Skeletal muscle satellite cell (primary cell): ENCODE measurements at regions not wholly inside any gene's neighbourhood (a gene's known extent, or its start where the extent isn't known, plus 50 kb on each side); places are given as distances from the start of the nearest gene placed in this dataset.

ENCODE experiments used
- H3K27me3 ChIP-seq: 2 replicates; pipeline ENCODE4 v1.7.0; 2013; ENCODE audit warnings: low read length; ENCODE audit not compliant: control insufficient read depth, insufficient read depth
- H3K36me3 ChIP-seq: 2 replicates; pipeline ENCODE4 v1.7.0; 2013; ENCODE audit warnings: mild to moderate bottlenecking, control low read depth, low read length; ENCODE audit not compliant: insufficient read depth
- H3K4me1 ChIP-seq: 2 replicates; pipeline ENCODE4 v1.7.0; 2013; ENCODE audit warnings: low read length; ENCODE audit not compliant: control insufficient read depth, insufficient read depth
- H3K4me2 ChIP-seq: 2 replicates; pipeline ENCODE4 v1.7.0; 2013; ENCODE audit warnings: mild to moderate bottlenecking, low read length
- H3K4me3 ChIP-seq: 2 replicates; pipeline ENCODE4 v1.7.0; 2013; ENCODE audit warnings: low read length
- H3K9ac ChIP-seq: 2 replicates; pipeline ENCODE4 v1.7.0; 2013; ENCODE audit warnings: mild to moderate bottlenecking, low read depth, low read length, moderate library complexity
- H3K9me3 ChIP-seq: replicated peaks from 2 replicates; pipeline ENCODE4 v1.7.0; 2013; ENCODE audit warnings: mild to moderate bottlenecking, control low read depth, low read length

DNA sequence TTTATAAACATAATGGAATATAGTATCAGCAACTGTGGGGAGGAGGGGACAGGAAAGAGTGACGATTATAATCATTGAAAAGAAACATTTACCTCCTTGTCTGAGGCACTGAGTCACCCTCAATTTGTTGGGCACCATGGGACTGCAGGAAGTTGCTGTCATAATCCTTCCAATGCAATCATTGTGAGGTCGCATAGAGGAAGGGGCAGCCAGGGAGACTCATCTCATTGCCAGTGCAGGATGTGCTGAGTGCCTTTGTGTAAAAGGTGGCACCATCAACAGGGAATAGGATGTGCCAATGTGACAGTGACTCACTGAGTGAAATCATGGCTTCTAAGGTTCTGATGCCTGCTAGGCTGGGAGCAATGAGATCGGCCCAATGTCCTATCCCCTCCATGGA is 300.4 kb upstream of the ADAMTS9 start:
- Histone ChIP-seq H3K27me3 (no peaks in the 10 kb centered on the region), H3K9me3 (no peaks in the 10 kb centered on the region), H3K4me1 (peaks cover 12% of the 10 kb centered on the region), H3K4me3 (no peak overlapping the region), H3K9ac (no peak overlapping the region), H3K36me3 (no peaks in the 10 kb centered on the region), H3K4me2 (no peak overlapping the region)

DNA sequence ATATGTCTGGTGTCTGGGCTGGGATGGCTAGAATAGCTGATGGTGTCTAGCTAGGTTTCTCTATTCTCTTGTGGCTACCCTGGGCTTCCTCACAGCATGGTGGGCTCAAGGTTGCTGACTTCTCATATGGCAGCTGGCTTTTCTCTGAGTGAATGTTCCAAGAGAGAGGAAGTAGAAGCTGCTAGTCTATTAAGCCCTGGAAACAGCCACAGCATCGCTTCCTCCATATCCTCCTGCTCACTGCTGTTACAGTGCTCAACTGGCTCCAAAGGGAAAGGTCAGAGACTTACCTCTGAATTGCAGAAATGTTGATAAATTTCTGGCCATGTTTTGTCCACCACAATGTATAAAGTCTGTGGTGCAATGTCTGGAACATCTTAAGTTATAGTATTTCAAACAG is 299.9 kb upstream of the ADAMTS9 start:
- Histone ChIP-seq H3K4me2 (no peak overlapping the region), H3K36me3 (no peaks in the 10 kb centered on the region), H3K4me3 (no peak overlapping the region), H3K9me3 (no peaks in the 10 kb centered on the region), H3K9ac (no peak overlapping the region), H3K4me1 (peaks cover 12% of the 10 kb centered on the region), H3K27me3 (no peaks in the 10 kb centered on the region)

DNA sequence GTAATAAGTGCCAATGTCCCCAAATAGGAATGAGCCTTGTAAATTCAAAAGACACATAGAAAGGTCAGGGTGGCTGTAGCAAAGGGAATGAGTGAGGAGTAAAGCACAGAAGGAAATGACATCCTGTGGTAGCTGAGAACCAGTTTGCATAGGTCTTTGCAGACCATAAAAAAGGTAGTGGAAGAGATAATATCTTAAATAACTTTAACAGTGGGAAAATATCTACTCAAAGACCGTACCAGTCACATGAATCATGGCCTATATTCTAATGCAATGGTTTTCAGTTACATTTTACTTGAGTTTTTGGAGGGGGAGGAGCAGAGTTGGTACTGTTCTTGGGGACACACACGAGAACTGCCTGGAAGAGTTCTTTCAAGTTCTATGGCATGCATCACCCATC is 297.3 kb upstream of the ADAMTS9 start:
- no peaks in the 10 kb centered on the region for H3K36me3 ChIP-seq
- no peak overlapping the region for H3K9ac ChIP-seq
- H3K4me1 ChIP-seq = peaks cover 7% of the 10 kb centered on the region
- H3K4me3 ChIP-seq = no peak overlapping the region
- no peaks in the 10 kb centered on the region for H3K27me3 ChIP-seq
- no peak overlapping the region for H3K4me2 ChIP-seq
- no peaks in the 10 kb centered on the region for H3K9me3 ChIP-seq

DNA sequence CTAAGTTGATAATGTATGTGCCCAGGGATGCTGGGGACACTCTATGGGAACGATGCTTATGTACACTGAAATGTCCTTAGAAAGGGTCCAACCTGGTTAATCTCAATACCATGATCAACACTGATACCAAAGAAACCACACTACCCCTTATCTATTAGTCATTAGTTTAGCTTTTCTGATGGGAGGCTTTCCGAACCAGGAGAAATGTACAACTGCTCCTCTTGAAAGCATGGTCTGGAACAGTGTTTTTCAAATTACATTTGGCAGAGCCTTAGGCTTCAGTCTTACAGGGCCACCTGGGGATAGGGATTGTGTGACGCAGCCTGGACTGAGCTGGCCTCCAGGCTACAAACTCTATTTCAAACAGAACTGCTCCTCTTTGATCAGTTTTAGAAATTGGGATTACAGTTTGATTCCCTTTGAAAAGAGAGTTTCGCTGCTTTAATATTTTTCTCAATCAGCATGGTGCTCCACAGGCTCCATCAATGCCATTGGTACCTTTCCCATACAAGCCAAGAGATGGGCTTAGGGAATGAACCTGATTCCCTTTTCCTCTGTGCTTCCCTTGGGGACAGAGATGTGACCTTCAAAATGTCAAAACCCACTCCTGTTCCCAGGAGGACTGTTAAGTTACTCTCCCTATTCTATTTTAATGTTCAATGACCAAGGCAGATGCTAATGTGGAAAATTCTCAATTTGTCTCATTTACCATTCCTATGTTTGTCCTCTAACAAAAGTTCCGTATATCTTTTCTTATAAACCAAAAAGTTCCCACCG is 296.0 kb upstream of the ADAMTS9 start:
- H3K36me3 ChIP-seq = no peaks in the 10 kb centered on the region
- H3K4me1 ChIP-seq = peaks cover 7% of the 10 kb centered on the region
- no peaks in the 10 kb centered on the region for H3K27me3 ChIP-seq

DNA sequence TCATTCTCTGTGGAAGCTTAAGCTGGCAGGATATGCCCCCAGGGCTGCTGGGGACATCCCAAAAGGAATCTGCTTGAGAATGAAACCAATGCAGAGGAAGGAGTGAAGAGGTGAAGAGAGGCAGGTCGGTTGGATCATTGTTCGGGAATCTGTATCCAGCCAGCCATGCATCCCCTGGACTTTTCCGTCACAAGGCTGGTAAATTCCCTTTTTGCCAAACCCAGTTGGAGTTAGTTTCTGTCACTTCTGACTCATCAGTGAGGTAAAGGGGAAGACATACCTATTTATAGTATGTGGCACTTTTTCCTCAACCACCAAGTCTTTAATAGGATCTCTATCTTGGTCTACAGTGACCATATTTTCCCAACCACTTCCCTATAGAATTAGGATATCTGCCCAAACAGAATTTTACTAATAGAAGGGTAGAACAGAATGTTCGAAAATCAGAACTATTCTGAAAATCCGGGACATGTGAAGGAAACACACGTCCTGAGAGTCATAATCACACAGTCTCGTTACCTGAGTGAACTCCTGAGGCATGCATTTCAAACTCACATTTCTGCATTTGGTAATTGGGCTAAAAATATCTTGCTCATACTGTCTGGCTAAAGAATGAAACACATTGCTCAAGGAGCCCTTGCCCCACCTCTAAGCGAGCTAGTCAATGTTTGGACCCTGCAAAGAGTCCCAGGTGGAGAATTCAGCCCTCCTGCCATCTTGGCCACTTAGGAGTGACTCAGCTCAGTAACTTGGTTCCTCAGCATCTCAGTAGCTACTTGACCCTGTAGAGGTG is 289.7 kb upstream of the ADAMTS9 start:
- H3K36me3 ChIP-seq = no peaks in the 10 kb centered on the region

More for the DNA sequence above, 296.0 kb upstream of the ADAMTS9 start:
- no peak overlapping the region for H3K4me3 ChIP-seq
- no peak overlapping the region for H3K9ac ChIP-seq
- H3K9me3 ChIP-seq = no peaks in the 10 kb centered on the region
- H3K4me2 ChIP-seq = no peak overlapping the region

DNA sequence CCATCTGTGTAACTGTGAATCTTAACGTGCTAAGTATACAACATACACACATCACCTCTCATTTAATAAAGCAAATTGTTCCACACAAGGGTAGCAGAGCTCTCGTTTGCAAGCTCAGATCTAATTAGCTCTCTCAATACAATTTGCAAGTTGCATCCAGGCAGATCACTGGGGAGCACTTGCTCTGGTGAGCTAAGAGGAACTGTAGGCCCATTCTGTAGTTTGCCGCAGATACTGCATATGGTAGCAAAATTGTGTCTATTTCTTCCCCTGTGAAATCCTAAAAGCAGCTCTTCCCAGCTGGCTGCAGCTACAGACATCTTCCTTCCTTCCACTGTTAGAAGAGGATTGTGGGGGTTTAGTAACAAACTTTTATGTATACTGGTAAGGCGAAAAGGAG is 288.7 kb upstream of the ADAMTS9 start:
- H3K9ac ChIP-seq = no peak overlapping the region
- no peak overlapping the region for H3K4me3 ChIP-seq
- no peak overlapping the region for H3K4me2 ChIP-seq
- H3K4me1 ChIP-seq = no peaks in the 10 kb centered on the region
- H3K36me3 ChIP-seq = no peaks in the 10 kb centered on the region
- H3K27me3 ChIP-seq = no peaks in the 10 kb centered on the region
- no peaks in the 10 kb centered on the region for H3K9me3 ChIP-seq

More for the DNA sequence above, 289.7 kb upstream of the ADAMTS9 start:
- Histone ChIP-seq H3K4me3 (no peak overlapping the region), H3K9ac (no peak overlapping the region), H3K4me1 (no peaks in the 10 kb centered on the region), H3K9me3 (no peaks in the 10 kb centered on the region), H3K27me3 (no peaks in the 10 kb centered on the region), H3K4me2 (no peak overlapping the region)

DNA sequence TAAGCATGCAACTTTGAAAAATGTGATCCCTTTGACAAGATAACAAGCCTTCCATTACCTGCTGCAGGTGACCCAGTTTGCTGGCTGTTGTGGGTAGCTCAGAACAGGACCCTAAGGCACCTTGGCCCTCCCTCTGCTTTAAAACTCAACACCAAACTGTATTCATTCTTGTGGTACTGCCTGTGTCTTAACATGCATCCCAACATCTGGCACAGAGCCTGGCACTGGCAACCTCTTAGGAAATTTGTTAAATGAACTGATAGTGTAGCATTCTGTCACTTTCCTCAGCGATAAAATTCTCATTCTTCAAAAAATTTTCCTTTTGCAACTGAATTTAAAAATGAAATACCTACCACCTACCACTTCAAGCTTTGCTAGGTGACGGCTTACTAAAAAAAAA is 287.3 kb upstream of the ADAMTS9 start:
- Histone ChIP-seq H3K4me2 (no peak overlapping the region), H3K27me3 (no peaks in the 10 kb centered on the region), H3K9ac (no peak overlapping the region), H3K4me1 (no peaks in the 10 kb centered on the region), H3K9me3 (no peaks in the 10 kb centered on the region), H3K36me3 (no peaks in the 10 kb centered on the region), H3K4me3 (no peak overlapping the region)

DNA sequence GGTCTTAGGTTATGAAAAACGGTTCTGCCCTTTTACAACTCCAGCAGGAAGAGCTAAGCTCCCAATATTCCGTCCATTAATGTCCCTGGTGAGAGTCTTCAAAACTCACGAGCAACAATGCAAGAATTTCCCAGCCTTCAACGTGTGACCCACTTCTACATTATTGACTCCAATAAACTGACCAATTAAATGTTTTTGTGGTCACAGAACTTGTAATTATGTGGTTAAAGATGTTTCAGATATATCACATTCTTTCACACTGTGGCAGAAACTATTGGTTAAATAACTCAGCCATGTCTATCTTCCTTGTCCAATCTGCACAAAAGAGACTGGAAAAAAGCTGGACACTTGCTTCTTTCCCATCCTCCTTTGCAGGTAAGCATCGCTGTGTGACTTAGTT is 286.6 kb upstream of the ADAMTS9 start:
- Histone ChIP-seq H3K9me3 (no peaks in the 10 kb centered on the region), H3K4me1 (no peaks in the 10 kb centered on the region), H3K4me2 (no peak overlapping the region), H3K27me3 (no peaks in the 10 kb centered on the region), H3K36me3 (no peaks in the 10 kb centered on the region), H3K9ac (no peak overlapping the region), H3K4me3 (no peak overlapping the region)

DNA sequence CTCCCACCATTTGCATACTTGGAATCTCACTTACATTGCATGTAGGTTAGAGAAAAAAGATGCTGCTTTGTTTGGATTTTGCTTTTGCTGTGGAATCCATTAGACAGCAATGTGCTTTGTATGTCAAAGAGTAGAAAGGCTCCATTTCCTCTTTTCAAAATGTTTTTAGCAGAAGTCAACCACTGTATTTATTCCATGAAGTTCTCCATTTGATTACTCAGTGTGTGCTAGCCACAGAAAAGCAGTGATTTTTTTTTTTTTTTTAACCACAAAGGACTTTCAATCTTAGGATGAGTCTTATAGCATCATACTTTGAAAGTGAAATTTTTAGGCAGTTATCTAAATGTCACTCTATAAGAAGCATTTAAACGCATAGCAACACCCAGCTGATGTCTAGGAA is 285.0 kb upstream of the ADAMTS9 start:
- Histone ChIP-seq H3K9ac (no peak overlapping the region), H3K36me3 (no peaks in the 10 kb centered on the region), H3K4me2 (no peak overlapping the region), H3K27me3 (no peaks in the 10 kb centered on the region), H3K4me3 (no peak overlapping the region), H3K9me3 (no peaks in the 10 kb centered on the region), H3K4me1 (no peaks in the 10 kb centered on the region)

DNA sequence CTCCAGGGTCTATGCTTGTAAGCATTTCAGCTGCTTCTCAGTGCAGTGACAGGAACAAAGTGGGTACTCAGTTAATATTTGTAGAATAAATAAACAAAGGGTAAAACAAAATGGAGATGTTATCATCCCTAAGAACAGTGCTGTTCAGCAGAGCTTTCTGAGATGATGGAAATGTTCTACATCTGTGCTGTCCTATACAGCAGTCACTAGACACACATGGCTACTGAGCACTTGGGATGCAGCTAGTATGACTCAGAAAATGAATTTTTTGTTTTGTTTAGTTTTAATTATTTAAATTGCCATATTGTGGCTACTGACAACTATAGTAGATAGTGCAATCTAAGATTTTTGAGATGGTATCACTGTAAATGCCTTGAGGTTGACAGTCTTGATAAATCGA is 283.8 kb upstream of the ADAMTS9 start:
- no peak overlapping the region for H3K4me3 ChIP-seq
- H3K4me2 ChIP-seq = no peak overlapping the region
- H3K27me3 ChIP-seq = no peaks in the 10 kb centered on the region
- no peak overlapping the region for H3K9ac ChIP-seq
- H3K4me1 ChIP-seq = no peaks in the 10 kb centered on the region
- no peaks in the 10 kb centered on the region for H3K9me3 ChIP-seq
- no peaks in the 10 kb centered on the region for H3K36me3 ChIP-seq

DNA sequence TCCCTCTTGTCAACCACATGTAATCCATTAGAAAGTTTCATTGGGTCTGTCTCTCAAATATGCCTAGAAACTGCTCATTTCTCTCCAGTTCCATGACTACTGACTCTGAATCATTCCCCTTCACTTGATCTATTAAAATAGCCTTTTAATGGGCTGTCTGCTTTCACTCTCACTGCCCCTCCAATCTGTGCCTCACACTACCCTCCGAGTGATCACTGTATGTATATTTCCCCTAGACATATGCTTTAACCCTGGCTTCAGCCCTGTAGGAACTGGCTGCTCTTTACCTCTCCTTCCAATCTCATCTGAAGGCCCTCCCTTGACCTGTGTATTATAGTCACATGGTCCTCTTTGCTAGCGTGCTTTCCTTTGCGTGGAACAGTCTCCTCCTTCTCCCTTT is 282.8 kb upstream of the ADAMTS9 start:
- Histone ChIP-seq H3K4me2 (no peak overlapping the region), H3K9me3 (no peaks in the 10 kb centered on the region), H3K36me3 (no peaks in the 10 kb centered on the region), H3K9ac (no peak overlapping the region), H3K4me3 (no peak overlapping the region), H3K4me1 (no peaks in the 10 kb centered on the region), H3K27me3 (no peaks in the 10 kb centered on the region)

DNA sequence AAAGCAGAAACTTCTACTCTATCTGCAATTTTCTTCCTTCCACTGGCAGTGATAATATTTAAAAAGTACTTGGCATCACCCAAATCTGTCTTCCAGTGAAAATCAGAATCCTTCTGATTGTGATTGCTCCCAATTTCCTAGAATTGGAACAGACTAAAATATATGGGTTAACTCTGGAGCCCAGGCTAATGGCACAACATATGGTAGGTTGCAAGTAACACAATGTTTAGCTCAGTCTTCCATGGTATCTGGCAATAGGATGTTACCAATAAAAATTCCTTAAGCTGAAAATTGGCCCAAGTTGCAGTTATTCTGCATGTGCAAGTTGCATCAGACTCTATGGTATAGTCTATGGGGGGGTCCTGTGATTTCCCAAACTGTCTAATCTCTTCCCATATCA is 273.5 kb upstream of the ADAMTS9 start:
- H3K4me2 ChIP-seq = no peak overlapping the region
- no peak overlapping the region for H3K4me3 ChIP-seq
- no peaks in the 10 kb centered on the region for H3K36me3 ChIP-seq
- H3K9me3 ChIP-seq = no peaks in the 10 kb centered on the region
- peaks cover 6% of the 10 kb centered on the region for H3K27me3 ChIP-seq
- no peaks in the 10 kb centered on the region for H3K4me1 ChIP-seq
- no peak overlapping the region for H3K9ac ChIP-seq
